ENCODE measurements at regions not wholly inside any gene's neighbourhood (a gene's known extent, or its start where the extent isn't known, plus 50 kb on each side); places are given as distances from the start of the nearest gene placed in this dataset.
"Not testable (repeated sequence)": the region's sequence is repeated elsewhere in the genome, so short reads cannot be mapped to it uniquely, and the experiment has no call there.

DNA sequence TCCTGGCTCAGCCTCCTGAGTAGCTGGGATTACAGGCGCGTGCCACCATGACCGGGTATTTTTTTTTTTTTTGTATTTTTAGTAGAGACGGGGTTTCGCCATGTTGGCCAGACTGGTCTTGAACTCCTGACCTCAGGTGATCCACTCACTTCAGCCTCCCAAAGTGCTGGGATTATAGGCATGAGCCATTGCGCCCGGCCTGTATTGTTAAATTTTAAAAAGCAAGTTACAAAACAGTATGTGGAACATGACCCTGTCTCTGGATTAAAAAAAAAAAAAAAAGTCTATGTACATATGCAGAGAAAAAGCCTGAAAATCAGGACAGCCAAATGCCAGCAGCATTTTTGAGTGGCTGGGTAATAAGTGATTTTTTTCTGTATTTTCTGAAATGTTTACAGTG, 64.8 kb upstream of the UXS1 start:
- not testable (repeated sequence) for H3K9me3 Mint-ChIP-seq; H3K27me3 Mint-ChIP-seq (ENCODE audit: low read depth); H3K4me1 Mint-ChIP-seq (ENCODE audit: low read depth); H3K27ac Mint-ChIP-seq; DNase-seq (ENCODE audit: low spot score); H3K36me3 Mint-ChIP-seq (ENCODE audit: low read depth); H3K4me3 Mint-ChIP-seq

DNA sequence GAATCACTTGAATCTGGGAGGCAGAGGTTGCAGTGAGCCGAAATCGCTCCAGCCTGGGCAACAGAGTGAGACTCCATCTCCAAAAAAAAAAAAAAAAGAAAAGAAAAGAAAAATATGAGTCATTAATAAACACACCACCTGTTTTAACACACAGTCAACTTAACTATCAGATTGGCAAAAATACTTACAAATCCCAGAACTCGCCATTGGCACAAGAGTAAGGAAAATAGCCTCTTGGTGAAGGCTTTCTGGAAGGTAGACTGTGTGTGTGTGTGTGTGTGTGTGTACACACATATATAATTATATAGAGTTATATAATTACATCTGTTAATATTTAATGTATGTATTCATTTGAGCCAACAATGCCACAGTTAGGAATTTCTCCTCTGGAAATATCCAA, 63.7 kb upstream of the UXS1 start:
- H3K36me3 Mint-ChIP-seq (ENCODE audit: low read depth): no peaks in the 10 kb centered on the region
- no peak overlapping the region for H3K4me3 Mint-ChIP-seq
- H3K27me3 Mint-ChIP-seq (ENCODE audit: low read depth): peaks cover 7% of the 10 kb centered on the region
- DNase-seq (ENCODE audit: low spot score): no peak
- no peak overlapping the region for H3K27ac Mint-ChIP-seq
- H3K4me1 Mint-ChIP-seq (ENCODE audit: low read depth): peaks cover 3% of the 10 kb centered on the region
- no peaks in the 10 kb centered on the region for H3K9me3 Mint-ChIP-seq

DNA sequence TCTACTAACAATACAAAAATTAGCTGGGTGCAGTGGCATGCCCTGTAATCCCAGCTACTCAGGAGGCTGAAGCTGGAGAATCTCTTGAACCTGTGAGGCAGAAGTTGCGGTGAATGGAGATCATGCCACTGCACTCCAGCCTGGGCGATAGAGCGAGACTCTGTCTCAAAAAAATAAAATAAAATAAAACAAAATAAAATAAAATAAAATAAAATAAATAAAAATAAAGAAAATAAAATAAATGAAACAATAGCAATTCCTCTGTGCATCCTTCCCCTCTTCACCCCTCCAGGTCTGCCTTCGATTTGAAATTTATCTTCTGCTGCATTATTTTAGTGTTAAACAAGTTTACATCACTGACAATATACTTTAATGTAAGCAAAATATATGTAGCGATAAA, 63.0 kb upstream of the UXS1 start:
- Mint-ChIP-seq H3K4me3 (no peak overlapping the region), H3K4me1 (ENCODE audit: low read depth) (peaks cover 2% of the 10 kb centered on the region), H3K27ac (no peak overlapping the region), H3K36me3 (ENCODE audit: low read depth) (no peaks in the 10 kb centered on the region), H3K27me3 (ENCODE audit: low read depth) (peaks cover 7% of the 10 kb centered on the region), H3K9me3 (no peaks in the 10 kb centered on the region)
- DNase-seq (ENCODE audit: low spot score): no peak

DNA sequence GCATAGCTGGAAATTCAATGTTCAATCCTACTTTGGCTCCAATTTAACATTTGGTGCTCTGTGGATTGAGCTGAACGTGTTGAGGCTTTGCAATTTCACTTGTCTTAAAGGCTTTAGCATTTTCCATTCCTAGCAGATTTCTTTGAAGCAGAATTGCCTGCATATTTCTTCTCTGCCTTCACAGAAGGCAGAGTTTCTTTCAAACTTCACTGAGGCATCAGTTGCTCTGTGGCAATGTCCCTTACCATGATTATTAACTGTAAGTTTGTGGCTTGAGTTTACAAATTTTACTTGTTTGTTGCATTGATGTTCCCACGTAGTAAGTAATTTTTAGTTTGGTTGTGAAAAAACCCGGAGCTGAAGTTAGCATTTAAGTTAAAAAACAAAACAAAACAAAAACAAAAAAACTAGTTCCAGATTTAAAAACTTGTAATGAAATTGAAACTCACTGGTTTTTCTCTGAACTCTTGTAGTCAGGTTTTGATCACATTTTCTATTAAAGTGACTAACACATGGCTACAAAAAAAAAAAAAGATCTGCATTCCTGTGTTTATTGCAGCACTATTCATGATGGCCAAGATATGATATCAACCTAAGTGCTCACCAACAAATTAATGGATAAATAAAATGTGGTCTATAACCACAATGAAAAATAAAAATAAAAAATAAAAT, 55.2 kb upstream of the UXS1 start:
- DNase-seq (ENCODE audit: low spot score); H3K27me3 Mint-ChIP-seq (ENCODE audit: low read depth); H3K27ac Mint-ChIP-seq; H3K36me3 Mint-ChIP-seq (ENCODE audit: low read depth); H3K9me3 Mint-ChIP-seq; H3K4me3 Mint-ChIP-seq: not testable (repeated sequence)
- peaks cover 12% of the 10 kb centered on the region for H3K4me1 Mint-ChIP-seq (ENCODE audit: low read depth)

DNA sequence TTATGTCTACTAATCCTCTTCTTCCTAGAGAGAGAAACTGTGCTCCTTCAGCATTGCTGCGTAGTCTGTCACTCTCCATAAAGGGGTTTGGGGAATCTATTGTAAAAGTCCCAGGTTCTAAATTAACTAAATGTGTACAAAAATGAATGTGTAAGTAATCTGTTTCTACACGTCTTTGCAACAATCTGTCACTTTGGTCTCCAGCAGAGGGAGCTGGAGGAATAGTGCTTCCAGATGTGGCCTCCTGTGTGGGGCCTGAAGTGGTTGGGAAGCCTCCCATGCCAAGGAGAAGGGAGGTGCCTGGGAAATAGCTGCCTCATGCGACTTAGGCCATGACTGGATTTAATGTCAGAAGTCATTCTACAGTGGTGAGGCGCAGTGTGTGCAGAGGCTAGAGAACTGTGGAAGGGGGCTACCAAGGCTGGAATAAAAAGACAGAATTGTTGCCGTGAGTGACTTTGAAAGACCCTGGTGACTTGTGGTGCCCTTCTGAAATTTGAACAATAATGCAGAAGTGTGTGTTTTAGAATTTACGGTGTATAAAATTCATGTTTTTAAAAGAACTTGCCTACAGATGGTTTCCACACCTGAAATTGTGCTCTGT, 54.5 kb upstream of the UXS1 start:
- not testable (repeated sequence) for H3K4me3 Mint-ChIP-seq; H3K36me3 Mint-ChIP-seq (ENCODE audit: low read depth); H3K27me3 Mint-ChIP-seq (ENCODE audit: low read depth); H3K27ac Mint-ChIP-seq; DNase-seq (ENCODE audit: low spot score); H3K9me3 Mint-ChIP-seq
- peaks cover 12% of the 10 kb centered on the region for H3K4me1 Mint-ChIP-seq (ENCODE audit: low read depth)

Data from T-helper 2 cell treated with Interferon-gamma antibody and Interleukin-4, amounts not matched to agents 5 μg/mL and 100 μg/mL, for 36 hours (primary cell).